ENCODE measurements at regions not wholly inside any gene's neighbourhood (a gene's known extent, or its start where the extent isn't known, plus 50 kb on each side); places are given as distances from the start of the nearest gene placed in this dataset.

GRCh38 chr1:185442050-185442449, 125.0 kb upstream of the IVNS1ABP start:
- H3K36me3 Mint-ChIP-seq (ENCODE audit: low read depth), result no peaks in the 10 kb centered on the region
- peak overlapping the region; percentile 88 for H3K27ac Mint-ChIP-seq (ENCODE audit: unreplicated experiment)
- H3K4me3 Mint-ChIP-seq (ENCODE audit: unreplicated experiment), result no peak overlapping the region
- DNase-seq (ENCODE audit: low spot score), result peak; percentile 51
- no peaks in the 10 kb centered on the region for H3K27me3 Mint-ChIP-seq (ENCODE audit: low read depth)
- TF ChIP-seq CTCF (IDR thresholded peaks at IDR 0.05), result no peak
- H3K4me1 Mint-ChIP-seq (ENCODE audit: low read depth), result peaks cover 12% of the 10 kb centered on the region
- no peaks in the 10 kb centered on the region for H3K9me3 Mint-ChIP-seq (ENCODE audit: low read depth)

GRCh38 chr1:185441605-185442004, 124.6 kb upstream of the IVNS1ABP start:
- no peaks in the 10 kb centered on the region for H3K9me3 Mint-ChIP-seq (ENCODE audit: low read depth)
- no peaks in the 10 kb centered on the region for H3K36me3 Mint-ChIP-seq (ENCODE audit: low read depth)
- H3K27me3 Mint-ChIP-seq (ENCODE audit: low read depth), result no peaks in the 10 kb centered on the region
- DNase-seq (ENCODE audit: low spot score), result no peak
- TF ChIP-seq CTCF (IDR thresholded peaks at IDR 0.05), result no peak
- no peak overlapping the region for H3K27ac Mint-ChIP-seq (ENCODE audit: unreplicated experiment)
- peaks cover 12% of the 10 kb centered on the region for H3K4me1 Mint-ChIP-seq (ENCODE audit: low read depth)
- H3K4me3 Mint-ChIP-seq (ENCODE audit: unreplicated experiment), result no peak overlapping the region

GRCh38 chr1:185440877-185441276, 123.8 kb upstream of the IVNS1ABP start:
- H3K4me3 Mint-ChIP-seq (ENCODE audit: unreplicated experiment), result no peak overlapping the region

GRCh38 chr1:185439727-185440415, 122.8 kb upstream of the IVNS1ABP start:
- TF ChIP-seq CTCF (IDR thresholded peaks at IDR 0.05), result no peak
- H3K27ac Mint-ChIP-seq (ENCODE audit: unreplicated experiment), result no peak overlapping the region
- no peaks in the 10 kb centered on the region for H3K27me3 Mint-ChIP-seq (ENCODE audit: low read depth)
- H3K36me3 Mint-ChIP-seq (ENCODE audit: low read depth), result no peaks in the 10 kb centered on the region
- peaks cover 7% of the 10 kb centered on the region for H3K4me1 Mint-ChIP-seq (ENCODE audit: low read depth)
- H3K4me3 Mint-ChIP-seq (ENCODE audit: unreplicated experiment), result no peak overlapping the region
- DNase-seq (ENCODE audit: low spot score), result no peak
- no peaks in the 10 kb centered on the region for H3K9me3 Mint-ChIP-seq (ENCODE audit: low read depth)

More at GRCh38 chr1:185440877-185441276, 123.8 kb upstream of the IVNS1ABP start:
- DNase-seq (ENCODE audit: low spot score), result no peak
- peaks cover 12% of the 10 kb centered on the region for H3K4me1 Mint-ChIP-seq (ENCODE audit: low read depth)
- no peaks in the 10 kb centered on the region for H3K36me3 Mint-ChIP-seq (ENCODE audit: low read depth)
- no peaks in the 10 kb centered on the region for H3K27me3 Mint-ChIP-seq (ENCODE audit: low read depth)
- H3K9me3 Mint-ChIP-seq (ENCODE audit: low read depth), result no peaks in the 10 kb centered on the region
- no peak overlapping the region for H3K27ac Mint-ChIP-seq (ENCODE audit: unreplicated experiment)
- TF ChIP-seq CTCF (IDR thresholded peaks at IDR 0.05), result no peak

GRCh38 chr1:185438936-185439335, 121.9 kb upstream of the IVNS1ABP start:
- no peaks in the 10 kb centered on the region for H3K9me3 Mint-ChIP-seq (ENCODE audit: low read depth)
- no peak for DNase-seq (ENCODE audit: low spot score)
- H3K27me3 Mint-ChIP-seq (ENCODE audit: low read depth), result no peaks in the 10 kb centered on the region
- H3K27ac Mint-ChIP-seq (ENCODE audit: unreplicated experiment), result no peak overlapping the region
- H3K4me1 Mint-ChIP-seq (ENCODE audit: low read depth), result peaks cover 4% of the 10 kb centered on the region
- no peaks in the 10 kb centered on the region for H3K36me3 Mint-ChIP-seq (ENCODE audit: low read depth)
- H3K4me3 Mint-ChIP-seq (ENCODE audit: unreplicated experiment), result no peak overlapping the region
- TF ChIP-seq CTCF (IDR thresholded peaks at IDR 0.05), result no peak
